HG03521 (cell line): ENCODE measurements at regions not wholly inside any gene's neighbourhood (a gene's known extent, or its start where the extent isn't known, plus 50 kb on each side); places are given as distances from the start of the nearest gene placed in this dataset.
"Not testable (repeated sequence)": the region's sequence is repeated elsewhere in the genome, so short reads cannot be mapped to it uniquely, and the experiment has no call there.

Experiments
- ATAC-seq: cut with Tn5 transposase; IDR thresholded peaks from one replicate; pipeline ENCODE4 v1.9.1; 2021; ENCODE audit warnings: mild to moderate bottlenecking, moderate library complexity; ENCODE audit not compliant: unreplicated experiment

GRCh38 chr5:97568382-97568781, 385.3 kb upstream of the RIOK2 start:
- no peak for ATAC-seq

- ATAC-seq = no peak
Observed at GRCh38 chr5:97570242-97570641, 387.2 kb upstream of the RIOK2 start.

DNA sequence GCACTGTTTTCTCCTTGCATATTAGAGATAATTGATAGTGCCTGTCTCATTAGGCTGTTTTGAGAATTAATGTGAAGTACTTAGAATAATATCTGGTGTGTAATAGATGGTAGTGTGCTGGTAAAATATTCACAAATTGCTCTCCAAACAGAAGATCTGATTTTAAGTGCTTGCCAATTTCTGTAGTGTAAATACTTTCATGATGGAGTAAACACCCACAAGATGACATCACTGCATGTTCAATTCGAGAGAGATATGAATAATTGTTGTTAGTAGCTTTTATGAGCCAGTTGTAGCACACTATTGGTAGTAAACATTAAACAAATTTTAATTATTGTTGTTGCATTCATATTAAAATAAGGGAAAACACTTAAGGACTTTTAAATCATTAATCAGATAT, 392.3 kb upstream of the RIOK2 start:
- no peak for ATAC-seq

DNA sequence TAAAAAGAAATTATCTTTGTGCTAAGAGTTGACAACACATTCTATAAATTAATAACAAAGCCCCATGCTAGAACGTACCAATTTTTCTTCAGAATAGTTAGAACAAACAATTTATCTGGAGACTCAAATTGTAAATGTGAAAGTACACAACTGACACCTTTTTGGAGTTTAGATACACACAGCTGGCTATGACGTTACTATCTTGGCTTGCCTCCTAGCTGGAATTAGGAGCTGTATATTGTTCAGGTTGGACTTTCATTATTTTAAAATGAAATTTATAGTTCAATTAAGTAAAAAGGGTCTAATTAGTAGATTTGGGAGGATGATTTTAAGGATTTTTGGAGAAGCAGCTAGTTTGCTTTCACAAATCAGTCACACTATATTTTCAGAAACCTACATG, 393.9 kb upstream of the RIOK2 start:
- ATAC-seq = no peak

DNA sequence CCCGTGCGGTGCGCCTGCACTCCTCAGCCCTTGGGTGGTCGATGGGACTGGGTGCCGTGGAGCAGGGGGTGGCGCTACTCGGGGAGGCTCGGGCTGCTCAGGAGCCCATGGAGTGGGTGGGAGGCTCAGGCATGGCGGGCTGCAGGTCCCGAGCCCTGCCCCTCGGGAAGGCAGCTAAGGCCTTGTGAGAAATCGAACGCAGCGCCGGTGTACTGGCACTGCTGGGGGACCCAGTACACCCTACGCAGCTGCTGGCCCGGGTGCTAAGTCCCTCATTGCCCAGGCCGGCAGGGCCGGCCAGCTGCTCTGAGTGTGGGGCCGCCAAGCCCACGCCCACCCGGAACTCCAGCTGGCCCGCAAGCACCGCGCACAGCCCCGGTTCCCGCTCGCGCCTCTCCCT, 396.9 kb upstream of the RIOK2 start:
- not testable (repeated sequence) for ATAC-seq

GRCh38 chr5:97580746-97581145, 397.7 kb upstream of the RIOK2 start:
- no peak for ATAC-seq

DNA sequence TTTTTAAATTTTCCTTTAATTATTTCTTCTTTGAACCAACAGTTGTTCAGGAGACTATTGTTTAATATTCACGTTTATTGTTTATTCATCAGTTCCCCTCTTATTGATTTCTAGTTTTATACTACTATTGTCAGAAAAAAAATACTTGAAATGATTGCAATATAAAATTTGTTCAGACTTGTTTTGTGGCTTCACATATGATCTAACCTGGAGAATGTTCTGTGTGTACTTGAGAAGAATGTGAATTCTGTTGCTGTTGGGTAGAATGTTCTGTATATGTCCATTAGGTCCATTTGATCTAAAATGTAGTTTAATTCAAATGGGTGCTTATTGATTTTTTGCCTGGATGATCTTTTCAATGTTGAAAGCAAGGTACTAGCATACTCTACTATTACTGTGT, 408.7 kb upstream of the RIOK2 start:
- ATAC-seq = no peak

DNA sequence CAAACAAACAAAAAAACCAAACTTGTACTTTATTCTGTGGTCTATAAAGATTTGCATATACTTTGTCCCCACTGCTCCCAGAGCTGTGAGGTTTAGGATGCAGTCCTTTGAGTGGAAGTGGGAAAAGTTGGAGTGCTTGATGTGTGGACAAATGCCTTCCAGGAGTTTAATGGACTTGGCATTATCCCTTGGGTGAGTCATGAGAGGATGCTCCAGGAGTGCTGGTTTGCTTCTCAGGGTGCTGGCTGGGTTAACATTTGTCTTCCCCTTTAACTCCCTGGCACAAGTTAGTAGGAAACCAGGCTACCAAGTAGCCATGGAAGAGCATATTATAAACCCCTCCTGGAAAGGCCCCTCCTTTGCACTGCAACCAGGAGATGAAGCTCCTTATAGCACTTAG, 417.4 kb upstream of the RIOK2 start:
- no peak for ATAC-seq

DNA sequence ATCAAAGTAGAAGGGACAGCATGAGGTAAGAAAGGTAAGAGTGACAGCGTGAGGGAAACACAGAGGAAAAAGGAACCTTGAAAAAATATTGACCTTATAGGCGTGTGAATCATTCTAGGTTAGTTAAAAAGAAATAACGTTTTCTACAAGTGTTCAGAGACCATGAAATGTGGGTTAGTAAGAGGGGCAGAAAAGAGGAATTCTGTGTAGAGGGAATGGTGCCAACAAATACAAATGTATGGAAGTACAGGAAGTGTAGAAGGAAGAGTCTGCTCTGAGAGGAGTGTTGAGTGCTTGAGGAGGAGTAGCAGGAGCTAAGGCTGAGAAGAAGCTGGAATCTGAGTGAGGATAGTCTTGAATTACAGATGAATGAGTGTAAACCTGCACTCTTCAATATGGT, 418.6 kb upstream of the RIOK2 start:
- no peak for ATAC-seq

DNA sequence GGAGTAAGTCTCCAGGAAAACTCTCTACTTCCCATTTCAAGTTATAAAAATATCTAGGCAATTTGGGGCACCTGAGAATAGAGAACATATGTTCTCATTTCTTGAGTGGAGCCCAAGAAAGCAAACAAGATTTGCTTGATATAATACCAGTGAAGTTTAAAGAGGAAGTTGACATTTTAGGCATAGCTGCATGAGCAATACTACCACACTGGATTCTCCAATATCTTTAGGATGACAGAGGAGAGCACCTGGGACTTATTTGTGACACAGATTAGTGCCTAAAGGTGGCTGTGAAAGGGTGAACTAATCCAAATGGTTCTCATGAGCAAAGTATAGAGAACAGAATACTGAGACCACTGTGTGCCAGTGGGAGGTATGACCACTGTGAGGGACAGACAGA, 423.5 kb upstream of the RIOK2 start:
- ATAC-seq = no peak

- no peak for ATAC-seq
Observed at GRCh38 chr5:97608501-97608900, 425.5 kb upstream of the RIOK2 start.

- no peak for ATAC-seq
Observed at GRCh38 chr5:97618721-97619120, 435.7 kb upstream of the RIOK2 start.

DNA sequence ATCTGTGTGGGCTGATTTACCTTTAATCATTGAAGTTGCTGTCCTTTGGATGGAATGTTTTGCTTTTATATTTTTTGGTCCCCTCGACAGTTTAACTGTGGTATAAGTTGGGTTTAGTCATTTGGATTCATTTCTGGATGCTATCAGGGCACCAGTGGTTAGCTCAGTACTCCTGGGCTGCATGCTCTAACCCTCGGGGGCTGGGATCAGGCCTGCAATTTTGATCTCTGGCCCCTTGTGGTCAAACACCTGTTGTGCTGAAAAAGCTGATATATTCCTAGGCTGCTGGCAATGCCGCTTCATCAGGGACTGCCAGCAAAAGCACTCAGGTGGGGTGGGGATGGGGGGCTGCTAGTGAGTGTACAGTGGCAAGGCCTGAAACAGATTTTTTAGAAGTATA, 440.4 kb upstream of the RIOK2 start:
- ATAC-seq = no peak

DNA sequence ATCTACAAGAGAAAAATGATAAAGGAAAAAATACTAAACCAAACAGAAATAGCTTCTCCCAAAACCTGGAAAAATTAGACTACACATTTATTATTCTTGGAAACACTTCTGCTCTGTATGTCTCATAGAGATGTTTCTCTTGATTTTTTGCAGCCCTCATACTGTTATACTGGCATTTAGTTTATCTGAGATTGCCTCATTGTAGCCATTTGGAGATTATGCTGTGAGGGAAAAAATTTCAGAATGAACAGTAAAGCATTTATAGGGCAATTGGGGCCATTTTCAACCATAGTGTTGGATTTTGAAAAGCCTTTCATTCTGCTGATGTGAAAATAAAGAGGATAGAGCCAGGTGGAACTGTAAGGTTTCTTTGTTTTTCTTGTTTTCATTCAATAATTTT, 441.8 kb upstream of the RIOK2 start:
- ATAC-seq = no peak

GRCh38 chr5:97627272-97627671, 444.2 kb upstream of the RIOK2 start:
- ATAC-seq = no peak

GRCh38 chr5:97628031-97628430, 445.0 kb upstream of the RIOK2 start:
- ATAC-seq = no peak

DNA sequence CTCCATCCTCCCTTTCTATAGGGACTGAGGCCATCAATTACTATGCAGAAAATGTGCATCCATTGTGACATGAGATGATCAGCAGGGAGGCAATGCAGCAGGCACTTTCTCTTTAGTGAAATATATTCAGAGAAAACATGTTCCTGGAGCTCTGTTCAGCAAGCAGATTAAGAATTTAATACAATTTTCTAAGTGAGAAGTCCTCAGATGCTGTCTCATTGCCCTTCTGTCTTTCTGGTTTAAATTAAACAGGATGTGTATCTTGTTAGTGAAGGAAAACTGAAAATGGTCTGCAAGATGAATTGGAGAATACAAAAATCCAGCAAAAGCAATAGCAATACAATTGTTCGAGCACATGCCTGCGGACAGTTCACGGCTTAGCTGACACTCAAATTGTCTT, 445.8 kb upstream of the RIOK2 start:
- no peak for ATAC-seq

- ATAC-seq = no peak
Observed at GRCh38 chr5:97629276-97629675, 446.2 kb upstream of the RIOK2 start.

DNA sequence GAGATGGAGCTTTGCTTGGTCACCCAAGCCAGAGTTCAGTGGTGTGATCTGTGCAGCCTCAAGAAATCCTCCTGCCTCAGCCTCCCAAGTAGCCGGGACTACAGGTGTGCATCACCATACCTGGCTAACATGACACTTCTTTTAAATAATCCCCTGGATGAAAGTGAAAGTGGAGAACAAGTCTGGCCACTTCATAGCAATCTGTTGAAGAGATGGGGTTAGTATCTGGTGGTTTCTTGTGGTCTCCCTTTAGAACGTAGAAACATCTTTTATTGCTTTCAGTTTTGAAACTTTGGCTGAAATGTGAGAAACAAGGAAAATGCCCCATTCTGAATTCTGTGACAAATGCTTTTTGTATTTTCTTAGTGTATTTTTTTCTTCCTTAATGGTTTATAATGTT, 452.5 kb upstream of the RIOK2 start:
- ATAC-seq = no peak

GRCh38 chr5:97636766-97637165, 453.7 kb upstream of the RIOK2 start:
- no peak for ATAC-seq

DNA sequence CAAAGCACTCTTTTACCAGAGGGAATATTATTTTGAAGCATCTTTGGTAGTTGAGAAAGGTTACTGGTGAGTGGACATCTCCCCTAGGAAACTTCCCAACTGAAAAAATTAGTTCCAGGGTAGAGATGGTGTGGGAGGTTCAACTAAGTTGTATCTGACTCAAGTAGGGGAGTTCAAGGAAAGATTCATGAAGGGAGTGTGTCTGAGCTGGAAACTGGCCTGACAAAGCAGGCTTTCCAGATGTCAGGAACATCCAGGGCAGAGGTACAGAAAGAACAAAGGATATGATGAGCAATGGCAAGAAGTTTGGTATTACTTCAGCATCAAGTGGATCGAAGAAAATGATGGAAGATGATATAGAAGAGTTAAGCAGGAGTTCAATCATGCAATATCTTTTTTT, 458.0 kb upstream of the RIOK2 start:
- ATAC-seq = no peak

GRCh38 chr5:97644206-97644605, 461.2 kb upstream of the RIOK2 start:
- ATAC-seq = no peak

GRCh38 chr5:97644896-97645295, 461.8 kb upstream of the RIOK2 start:
- ATAC-seq = no peak

DNA sequence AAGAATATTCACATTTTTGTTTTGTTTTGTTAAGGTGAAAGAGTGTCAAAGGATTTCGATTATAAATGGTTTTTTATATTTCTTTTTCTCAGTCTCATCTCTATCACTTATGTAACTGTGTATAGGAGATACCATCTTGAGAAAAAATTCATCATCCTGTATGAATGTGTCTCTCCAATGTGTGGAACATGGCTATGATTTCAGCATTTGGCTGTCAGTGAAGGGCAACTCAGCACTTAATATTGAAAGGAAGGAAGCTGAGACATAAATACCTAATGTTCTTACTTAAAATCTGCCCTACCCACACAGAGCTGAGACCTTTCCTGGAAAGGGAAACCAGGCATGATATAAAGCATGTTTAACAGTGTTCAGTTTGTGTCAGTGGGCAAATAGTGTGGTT, 474.2 kb upstream of the RIOK2 start:
- no peak for ATAC-seq
